SU-DHL-6 (cell line): ENCODE measurements at regions not wholly inside any gene's neighbourhood (a gene's known extent, or its start where the extent isn't known, plus 50 kb on each side); places are given as distances from the start of the nearest gene placed in this dataset.
"Not testable (repeated sequence)": the region's sequence is repeated elsewhere in the genome, so short reads cannot be mapped to it uniquely, and the experiment has no call there.

Experiments used
- H2AFZ ChIP-seq: fragments of 200-600 bp; sonication (generic); 2 replicates; pipeline ENCODE4 v1.6.1; 2014; ENCODE audit warnings: low read depth, mild to moderate bottlenecking, moderate library complexity, mixed read lengths, antibody characterized with exemption, low read length; ENCODE audit not compliant: severe bottlenecking
- H3F3A ChIP-seq: fragments of 200-600 bp; shearing (Covaris generic); 2 replicates; pipeline ENCODE4 v1.6.0; 2016; ENCODE audit warnings: antibody characterized with exemption, mild to moderate bottlenecking; ENCODE audit not compliant: insufficient read depth
- H3K27ac ChIP-seq: fragments of 200-600 bp; sonication (generic); 2 replicates; pipeline ENCODE4 v1.5.1; 2016; ENCODE audit warnings: low read depth, mild to moderate bottlenecking, low read length, moderate library complexity, mixed read lengths
- H3K27me3 ChIP-seq: fragments of 200-600 bp; sonication (generic), shearing (Covaris generic); 2 replicates; pipeline ENCODE4 v1.6.0; 2014; ENCODE audit warnings: mild to moderate bottlenecking, low read length
- H3K36me3 ChIP-seq: fragments of 200-600 bp; sonication (generic); 2 replicates; pipeline ENCODE4 v1.6.1; 2014; ENCODE audit warnings: mild to moderate bottlenecking, low read length, mixed read lengths
- H3K4me2 ChIP-seq: fragments of 300-600, 200-600 bp; shearing (Covaris generic), sonication (generic); 2 replicates; pipeline ENCODE4 v1.6.0; 2014; ENCODE audit warnings: low read length, low read depth, mild to moderate bottlenecking; ENCODE audit not compliant: poor library complexity, severe bottlenecking
- H3K4me3 ChIP-seq: fragments of 200-600 bp; sonication (generic); 2 replicates; pipeline ENCODE4 v1.5.1; 2014; ENCODE audit warnings: antibody characterized with exemption, low read length, mild to moderate bottlenecking, mixed read lengths; ENCODE audit not compliant: insufficient read depth, poor library complexity, severe bottlenecking
- H3K79me2 ChIP-seq: fragments of 200-600 bp; sonication (generic); 2 replicates; pipeline ENCODE4 v1.6.1; 2014; ENCODE audit warnings: mild to moderate bottlenecking, low read length, moderate library complexity; ENCODE audit not compliant: insufficient read depth
- H3K9ac ChIP-seq: fragments of 200-600 bp; sonication (generic); 2 replicates; pipeline ENCODE4 v1.7.0; 2014; ENCODE audit warnings: mild to moderate bottlenecking, low read length
- H3K9me2 ChIP-seq: fragments of 200-600 bp; sonication (generic); replicated peaks from 2 replicates; pipeline ENCODE4 v1.6.1; 2014; ENCODE audit warnings: low read length; ENCODE audit not compliant: insufficient read depth
- H3K9me3 ChIP-seq: fragments of 200-600 bp; sonication (generic); 2 replicates; pipeline ENCODE4 v1.6.1; 2014; ENCODE audit warnings: low read length, mixed read lengths; ENCODE audit not compliant: insufficient read depth
- H4K20me1 ChIP-seq: fragments of 200-600 bp; sonication (generic); 2 replicates; pipeline ENCODE4 v1.6.1; 2014; ENCODE audit warnings: low read depth, mild to moderate bottlenecking, antibody characterized with exemption, low read length, moderate library complexity, mixed read lengths
- EZH2phosphoT487 ChIP-seq: fragments of 200-600 bp; sonication (generic), shearing (Covaris generic); conservative IDR thresholded peaks from 2 replicates; pipeline ENCODE4 v1.6.1; 2018; ENCODE audit warnings: mild to moderate bottlenecking, antibody characterized with exemption, low read length, moderate library complexity, mixed read lengths
- TF ChIP-seq, protein P1 (sequence below): fragments of 200-600 bp; sonication (generic); IDR thresholded peaks from one replicate; pipeline ENCODE4 v1.5.1; 2017; ENCODE audit warnings: antibody characterized with exemption, mild to moderate bottlenecking, low read length, moderate library complexity; ENCODE audit not compliant: insufficient read depth, poor library complexity, severe bottlenecking

DNA sequence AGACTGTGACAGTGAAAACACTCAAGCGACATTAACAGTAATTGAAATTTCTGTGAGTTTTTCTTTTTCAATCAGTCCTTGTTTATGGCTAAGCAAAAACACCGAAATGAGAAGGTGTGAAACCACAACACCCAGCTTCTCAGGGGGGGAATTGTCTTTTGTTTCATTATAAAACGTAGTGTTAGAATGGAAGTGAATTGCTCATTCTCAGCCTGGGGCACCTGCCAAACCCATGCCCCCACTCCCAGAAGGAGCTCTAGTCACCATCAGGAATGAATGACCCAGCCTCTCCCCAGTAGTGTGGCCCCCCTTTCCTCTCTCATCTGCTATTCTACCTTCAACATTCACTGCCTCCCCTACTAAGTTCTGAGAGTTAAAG lies 185.8 kb upstream of the CFAP20DC start:
- Histone ChIP-seq H3K9me2 (no peaks in the 10 kb centered on the region), H3K79me2 (no peaks in the 10 kb centered on the region), H3K36me3 (no peaks in the 10 kb centered on the region), H3K9ac (no peak overlapping the region), H3K27me3 (no peaks in the 10 kb centered on the region), H3K27ac (no peak overlapping the region), H3K4me2 (no peak overlapping the region), H3K4me3 (no peak overlapping the region), H3K9me3 (peaks cover 8% of the 10 kb centered on the region; the same call in 1 of the 2 replicates), H4K20me1 (no peaks in the 10 kb centered on the region), H2AFZ (no peak overlapping the region), H3F3A (no peaks in the 10 kb centered on the region)
- TF ChIP-seq, protein P1, sequence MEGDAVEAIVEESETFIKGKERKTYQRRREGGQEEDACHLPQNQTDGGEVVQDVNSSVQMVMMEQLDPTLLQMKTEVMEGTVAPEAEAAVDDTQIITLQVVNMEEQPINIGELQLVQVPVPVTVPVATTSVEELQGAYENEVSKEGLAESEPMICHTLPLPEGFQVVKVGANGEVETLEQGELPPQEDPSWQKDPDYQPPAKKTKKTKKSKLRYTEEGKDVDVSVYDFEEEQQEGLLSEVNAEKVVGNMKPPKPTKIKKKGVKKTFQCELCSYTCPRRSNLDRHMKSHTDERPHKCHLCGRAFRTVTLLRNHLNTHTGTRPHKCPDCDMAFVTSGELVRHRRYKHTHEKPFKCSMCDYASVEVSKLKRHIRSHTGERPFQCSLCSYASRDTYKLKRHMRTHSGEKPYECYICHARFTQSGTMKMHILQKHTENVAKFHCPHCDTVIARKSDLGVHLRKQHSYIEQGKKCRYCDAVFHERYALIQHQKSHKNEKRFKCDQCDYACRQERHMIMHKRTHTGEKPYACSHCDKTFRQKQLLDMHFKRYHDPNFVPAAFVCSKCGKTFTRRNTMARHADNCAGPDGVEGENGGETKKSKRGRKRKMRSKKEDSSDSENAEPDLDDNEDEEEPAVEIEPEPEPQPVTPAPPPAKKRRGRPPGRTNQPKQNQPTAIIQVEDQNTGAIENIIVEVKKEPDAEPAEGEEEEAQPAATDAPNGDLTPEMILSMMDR, result no peak
- TF ChIP-seq EZH2phosphoT487, result no peak

DNA sequence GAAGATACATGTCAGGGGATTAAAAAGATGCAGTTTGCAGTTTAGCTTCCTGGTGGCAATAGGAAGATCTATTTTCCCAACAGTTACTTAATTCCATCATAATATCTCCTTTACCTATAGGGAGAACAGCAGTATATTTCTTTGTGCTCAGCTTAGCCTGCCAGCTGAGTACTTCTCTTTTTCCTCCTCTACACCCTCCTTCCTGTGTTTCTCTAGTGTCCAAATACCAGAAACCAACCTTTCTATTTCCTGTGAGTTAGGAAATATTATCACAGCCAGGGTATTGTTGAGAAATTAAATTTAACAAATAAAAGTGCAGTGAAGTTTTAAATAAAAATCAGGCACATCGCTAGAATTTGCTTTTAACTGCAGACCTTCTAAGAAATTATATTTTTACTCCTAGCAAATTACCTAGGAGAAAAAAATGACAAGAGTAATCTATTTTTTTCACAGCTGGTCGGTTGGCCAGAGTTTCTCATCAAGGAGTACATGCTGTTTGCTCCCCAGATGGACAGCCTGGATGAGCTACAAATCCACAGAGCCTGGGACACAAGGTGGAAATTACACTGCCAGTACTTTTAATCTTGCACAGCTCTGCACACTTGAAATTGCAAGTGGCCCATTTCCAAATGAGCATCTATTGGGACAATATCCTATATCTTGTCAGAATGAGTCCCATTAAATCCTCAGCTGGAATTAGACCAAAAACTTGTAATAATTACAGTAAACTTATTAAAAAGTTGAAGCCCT lies 185.2 kb upstream of the CFAP20DC start:
- Histone ChIP-seq H3K9ac (no peak overlapping the region), H3K27me3 (no peaks in the 10 kb centered on the region), H3K9me3 (peaks cover 12% of the 10 kb centered on the region; the same call in 1 of the 2 replicates), H3K4me2 (no peak overlapping the region), H3K27ac (no peak overlapping the region), H3K4me3 (no peak overlapping the region), H3K36me3 (no peaks in the 10 kb centered on the region), H3F3A (no peaks in the 10 kb centered on the region), H3K79me2 (no peaks in the 10 kb centered on the region), H2AFZ (peak overlapping the region; percentile 44), H3K9me2 (no peaks in the 10 kb centered on the region), H4K20me1 (no peaks in the 10 kb centered on the region)
- TF ChIP-seq, protein P1, result no peak
- TF ChIP-seq EZH2phosphoT487, result no peak

DNA sequence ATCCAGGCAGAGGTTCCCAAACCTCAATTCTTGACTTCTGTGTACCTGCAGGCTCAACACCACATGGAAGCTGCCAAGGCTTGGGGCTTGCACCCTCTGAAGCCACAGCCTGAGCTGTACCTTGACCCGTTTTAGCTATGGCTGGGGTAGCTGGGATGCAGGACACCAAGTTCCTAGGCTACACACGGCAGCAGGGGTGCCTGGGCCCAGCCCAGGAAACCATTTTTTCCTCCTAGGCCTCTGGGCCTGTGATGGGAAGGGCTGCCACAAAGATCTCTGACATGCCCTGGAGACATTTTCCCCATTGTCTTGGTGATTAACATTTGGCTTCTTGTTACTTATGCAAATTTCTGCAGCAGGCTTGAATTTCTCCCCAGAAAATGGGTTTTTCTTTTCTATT lies 180.6 kb upstream of the CFAP20DC start:
- H3K27ac ChIP-seq, H4K20me1 ChIP-seq, H2AFZ ChIP-seq, H3F3A ChIP-seq, H3K9ac ChIP-seq, H3K4me3 ChIP-seq, H3K79me2 ChIP-seq, H3K36me3 ChIP-seq, H3K27me3 ChIP-seq, H3K9me2 ChIP-seq, H3K4me2 ChIP-seq: not testable (repeated sequence)
- peaks cover 20% of the 10 kb centered on the region; the same call in 1 of the 2 replicates for H3K9me3 ChIP-seq

DNA sequence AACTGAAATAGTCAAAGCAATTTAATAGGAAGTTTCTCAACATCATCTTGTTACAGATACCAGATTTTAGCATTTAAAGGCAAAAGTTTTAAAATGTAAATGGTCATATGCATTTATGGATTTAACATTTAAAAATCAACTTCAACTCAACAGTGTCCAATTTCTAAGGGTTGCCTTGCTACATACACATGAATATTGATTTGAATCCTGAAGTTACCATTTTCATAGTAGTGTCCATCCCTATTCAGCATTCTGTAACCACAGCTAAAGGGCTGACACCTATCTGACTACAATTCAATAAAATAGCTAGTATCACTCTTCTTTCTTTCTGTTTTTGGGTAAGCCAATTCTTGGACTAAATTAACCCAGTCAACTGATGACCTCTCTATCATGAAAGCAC lies 164.0 kb upstream of the CFAP20DC start:
- 0 out of 2 replicates have a peak, but pooled peaks cover 7% of the 10 kb centered on the region for H3F3A ChIP-seq
- H3K4me2 ChIP-seq, result peak overlapping the region; percentile 9
- H3K36me3 ChIP-seq, result no peaks in the 10 kb centered on the region
- H2AFZ ChIP-seq, result peak overlapping the region; percentile 84
- no peaks in the 10 kb centered on the region for H3K79me2 ChIP-seq
- H4K20me1 ChIP-seq, result no peaks in the 10 kb centered on the region
- no peaks in the 10 kb centered on the region for H3K27me3 ChIP-seq
- H3K9ac ChIP-seq, result no peak overlapping the region
- TF ChIP-seq, protein P1, result no peak
- no peak for TF ChIP-seq EZH2phosphoT487
- H3K9me2 ChIP-seq, result no peaks in the 10 kb centered on the region
- H3K9me3 ChIP-seq, result no peaks in the 10 kb centered on the region
- no peak overlapping the region for H3K4me3 ChIP-seq
- H3K27ac ChIP-seq, result peak overlapping the region; percentile 49
